Liver (tissue), 3 donors: ENCODE measurements at regions not wholly inside any gene's neighbourhood (a gene's known extent, or its start where the extent isn't known, plus 50 kb on each side); places are given as distances from the start of the nearest gene placed in this dataset.

Experiments
- ATF3 ChIP-seq: IDR thresholded peaks from 2 replicates; pipeline ENCODE4 v1.6.1; 2016; ENCODE audit warnings: antibody characterized with exemption
- CTCF ChIP-seq: fragments of 150-350 bp; IDR thresholded peaks from 2 replicates; pipeline ENCODE4 v1.5.1; 2017; ENCODE audit warnings: improper control_type of control experiment, low read depth, low read length; ENCODE audit not compliant: missing input control
- GABPA ChIP-seq, 2 donors: IDR thresholded peaks in 1 of 2; conservative IDR thresholded peaks in 1 of 2; 2 replicates each; pipeline ENCODE4 v1.6.1; 2016; ENCODE audit warnings: antibody characterized with exemption in 2 of 2, mild to moderate bottlenecking in 1 of 2, moderate library complexity in 1 of 2
- JUND ChIP-seq, 2 donors: IDR thresholded peaks; 2 replicates each; pipeline ENCODE4 v1.6.1; 2016; ENCODE audit warnings: antibody characterized with exemption in 2 of 2
- MAX ChIP-seq: IDR thresholded peaks from 2 replicates; pipeline ENCODE4 v1.6.1; 2016; ENCODE audit warnings: antibody characterized with exemption
- RAD21 ChIP-seq, 2 donors: IDR thresholded peaks; 2 replicates each; pipeline ENCODE4 v1.6.1; 2016; ENCODE audit warnings: antibody characterized with exemption in 2 of 2, mild to moderate bottlenecking in 2 of 2
- REST ChIP-seq: IDR thresholded peaks from 2 replicates; pipeline ENCODE4 v1.6.1; 2016; ENCODE audit warnings: antibody characterized with exemption, mild to moderate bottlenecking
- SP1 ChIP-seq: IDR thresholded peaks from 2 replicates; pipeline ENCODE4 v1.6.1; 2018; ENCODE audit warnings: antibody characterized with exemption, mild to moderate bottlenecking
- YY1 ChIP-seq: IDR thresholded peaks from 2 replicates; pipeline ENCODE4 v1.6.1; 2016; ENCODE audit warnings: antibody characterized with exemption, mild to moderate bottlenecking
- donor health status: healthy.
- donor health status: healthy.

- TF ChIP-seq CTCF, result no peak
- no peak for TF ChIP-seq GABPA (IDR thresholded peaks at IDR 0.05 in 1 of 2, conservative IDR thresholded peaks at IDR 0.05 in 1 of 2)
- no peak for TF ChIP-seq REST
- no peak for TF ChIP-seq ATF3
- TF ChIP-seq YY1, result no peak
- TF ChIP-seq SP1, result no peak
- TF ChIP-seq JUND (IDR thresholded peaks at IDR 0.05), result no peak
- TF ChIP-seq RAD21 (IDR thresholded peaks at IDR 0.05), result no peak
- TF ChIP-seq MAX, result no peak
These were observed 969.5 kb upstream of the B3GALT2 start for GRCh38 chr1:194155962-194156361.
